Gastroesophageal sphincter (tissue), 4 donors: ENCODE measurements at regions not wholly inside any gene's neighbourhood (a gene's known extent, or its start where the extent isn't known, plus 50 kb on each side); places are given as distances from the start of the nearest gene placed in this dataset.

Source experiments
- ATAC-seq: fragments of 150-250 bp; one replicate; pipeline ENCODE4 v1.9.1; 2016; ENCODE audit warnings: mild to moderate bottlenecking, moderate library complexity
- H3K27ac ChIP-seq, 4 donors: fragments of 200-600 bp; sonication (generic) in 3 of 4; 1 replicate in 3 of 4; 2 replicates in 1 of 4; pipeline ENCODE4 v1.5.1; 2016 to 2019
- H3K27me3 ChIP-seq: fragments of 200-600 bp; sonication (generic); one replicate; pipeline ENCODE4 v1.5.1; 2019
- H3K36me3 ChIP-seq, 2 donors: fragments of 200-600 bp; sonication (generic); one replicate each; pipeline ENCODE4 v1.5.1; 2019; ENCODE audit warnings: control low read depth in 1 of 2
- H3K4me1 ChIP-seq, 3 donors: fragments of 200-600 bp; sonication (generic); 1 replicate in 2 of 3; 2 replicates in 1 of 3; pipeline ENCODE4 v1.5.1; 2016 to 2019; ENCODE audit warnings: control low read depth in 2 of 3
- H3K4me3 ChIP-seq, 2 donors: fragments of 200-600 bp; sonication (generic); one replicate each; pipeline ENCODE4 v1.5.1; 2019; ENCODE audit warnings: mild to moderate bottlenecking in 1 of 2, moderate library complexity in 1 of 2
- H3K9me3 ChIP-seq, 3 donors: fragments of 200-600 bp; sonication (generic); one replicate each; pipeline ENCODE4 v1.5.1; 2017 to 2019; ENCODE audit warnings: control low read depth in 2 of 3
- CTCF ChIP-seq, 4 experiments: fragments of 200-600 bp in 2 of 4; fragments of 450-650 bp in 2 of 4; sonication (generic) in 1 of 4; IDR thresholded peaks; one replicate each; pipeline ENCODE4 v1.5.1; 2017 to 2019; ENCODE audit warnings: antibody characterized with exemption in 4 of 4, mild to moderate bottlenecking in 2 of 4, moderate library complexity in 2 of 4
- EP300 ChIP-seq: sonication (generic); formaldehyde crosslinking; IDR thresholded peaks from one replicate; pipeline ENCODE4 v1.6.1; 2017; ENCODE audit warnings: antibody characterized with exemption, mild to moderate bottlenecking
- POLR2A ChIP-seq, 2 donors: fragments of 450-650 bp; IDR thresholded peaks; one replicate each; pipeline ENCODE4 v1.6.1; 2017; ENCODE audit warnings: antibody characterized with exemption in 2 of 2, mild to moderate bottlenecking in 2 of 2, moderate library complexity in 1 of 2
- POLR2AphosphoS5 ChIP-seq: sonication (generic); formaldehyde crosslinking; IDR thresholded peaks from one replicate; pipeline ENCODE4 v1.6.1; 2017; ENCODE audit warnings: antibody characterized with exemption
- WGBS, 2 donors: methylation state at CpG; one replicate each; pipeline ENCODE4 v1.1.5; 2018; ENCODE audit warnings: low coverage in 1 of 2; 5-methylcytosine and 5-hydroxymethylcytosine counted together

- H3K4me3 ChIP-seq = no peak overlapping the region
- H3K4me1 ChIP-seq = no peaks in the 10 kb centered on the region
- ATAC-seq = no peak
- H3K9me3 ChIP-seq = no peaks in the 10 kb centered on the region
- H3K27me3 ChIP-seq = no peaks in the 10 kb centered on the region
- TF ChIP-seq EP300 (no peak), POLR2A (IDR thresholded peaks at IDR 0.05) (no peak), CTCF (IDR thresholded peaks at IDR 0.05) (no peak), POLR2AphosphoS5 (no peak)
- H3K27ac ChIP-seq = no peak overlapping the region
- H3K36me3 ChIP-seq = no peaks in the 10 kb centered on the region
Observed at GRCh38 chr2:5339473-5339872, 352.7 kb upstream of the SOX11 start.

GRCh38 chr2:5343785-5344335, 348.3 kb upstream of the SOX11 start:
- 66 to 76% methylated on average over 6 of the region's 6 CpGs for WGBS, 2 donors
- no peak for ATAC-seq
- Histone ChIP-seq H3K4me1 (no peaks in the 10 kb centered on the region), H3K9me3 (no peaks in the 10 kb centered on the region), H3K36me3 (no peaks in the 10 kb centered on the region), H3K27me3 (no peaks in the 10 kb centered on the region), H3K27ac (no peak overlapping the region), H3K4me3 (no peak overlapping the region)
- TF ChIP-seq POLR2A (IDR thresholded peaks at IDR 0.05) (no peak), POLR2AphosphoS5 (no peak), EP300 (no peak), CTCF (IDR thresholded peaks at IDR 0.05) (no peak)

GRCh38 chr2:5352286-5352685, 339.9 kb upstream of the SOX11 start:
- Histone ChIP-seq H3K27ac (no peak overlapping the region), H3K4me3 (no peak overlapping the region), H3K36me3 (no peaks in the 10 kb centered on the region), H3K4me1 (no peaks in the 10 kb centered on the region), H3K27me3 (no peaks in the 10 kb centered on the region), H3K9me3 (no peaks in the 10 kb centered on the region)
- TF ChIP-seq EP300 (no peak), CTCF (IDR thresholded peaks at IDR 0.05) (no peak), POLR2AphosphoS5 (no peak), POLR2A (IDR thresholded peaks at IDR 0.05) (no peak)
- no peak for ATAC-seq
- 88% methylated on average over 2 of the region's 2 CpGs; no CpG with 5 or more reads in 1 of the 2 donors for WGBS, 2 donors

- no peak overlapping the region for H3K4me3 ChIP-seq
- ATAC-seq = no peak
- WGBS, 2 donors = 13 to 50% methylated on average over 1 of the region's 1 CpG
Observed at GRCh38 chr2:5353565-5353964, 338.6 kb upstream of the SOX11 start.

GRCh38 chr2:5359397-5359796, 332.8 kb upstream of the SOX11 start:
- TF ChIP-seq POLR2AphosphoS5 = no peak
- Histone ChIP-seq H3K36me3 (no peaks in the 10 kb centered on the region), H3K27ac (no peak overlapping the region), H3K4me1 (no peaks in the 10 kb centered on the region), H3K9me3 (no peaks in the 10 kb centered on the region), H3K27me3 (no peaks in the 10 kb centered on the region), H3K4me3 (no peak overlapping the region)
- no peak for ATAC-seq
- 74 to 79% methylated on average over 6 of the region's 6 CpGs for whole genome bisulfite sequencing, 2 donors

More at GRCh38 chr2:5353565-5353964, 338.6 kb upstream of the SOX11 start:
- TF ChIP-seq EP300 (no peak), POLR2AphosphoS5 (no peak), POLR2A (IDR thresholded peaks at IDR 0.05) (no peak)
- Histone ChIP-seq H3K4me1 (no peaks in the 10 kb centered on the region), H3K27ac (no peak overlapping the region), H3K9me3 (no peaks in the 10 kb centered on the region), H3K36me3 (no peaks in the 10 kb centered on the region), H3K27me3 (no peaks in the 10 kb centered on the region)

GRCh38 chr2:5360081-5360480, 332.1 kb upstream of the SOX11 start:
- no peak for ATAC-seq
- Histone ChIP-seq H3K27ac (no peak overlapping the region), H3K4me1 (no peaks in the 10 kb centered on the region), H3K36me3 (no peaks in the 10 kb centered on the region), H3K9me3 (no peaks in the 10 kb centered on the region), H3K27me3 (no peaks in the 10 kb centered on the region), H3K4me3 (no peak overlapping the region)
- WGBS, 2 donors = 88% methylated on average over 8 to 9 of the region's 9 CpGs
- no peak for TF ChIP-seq EP300
- TF ChIP-seq POLR2A (IDR thresholded peaks at IDR 0.05) = no peak
- no peak for TF ChIP-seq POLR2AphosphoS5
- TF ChIP-seq CTCF (IDR thresholded peaks at IDR 0.05) = no peak
